ENCODE measurements at regions not wholly inside any gene's neighbourhood (a gene's known extent, or its start where the extent isn't known, plus 50 kb on each side); places are given as distances from the start of the nearest gene placed in this dataset.

GRCh38 chr1:235058695-235059094, 69.9 kb downstream of the TOMM20 start:
- TF ChIP-seq ZBTB33 (IDR thresholded peaks at IDR 0.05; ENCODE audit: borderline replicate concordance, low read depth) (no peak), RCOR1 (IDR thresholded peaks at IDR 0.05; ENCODE audit: low read length) (no peak), CTCF (IDR thresholded peaks at IDR 0.05) (no peak), SMC3 (IDR thresholded peaks at IDR 0.05; ENCODE audit: low read depth, low read length) (no peak), POLR2AphosphoS5 (IDR thresholded peaks at IDR 0.05; ENCODE audit: low read depth, low read length) (no peak), EZH2phosphoT487 (IDR thresholded peaks at IDR 0.05; ENCODE audit: borderline replicate concordance, low read depth) (no peak), EP300 (IDR thresholded peaks at IDR 0.05; ENCODE audit: borderline replicate concordance in 1 of 2, low read depth in 1 of 2, low read length in 1 of 2) (no peak), GATA2 (CRISPR knock-in tag; IDR thresholded peaks at IDR 0.05) (no peak), FOXM1 (IDR thresholded peaks at IDR 0.05; ENCODE audit: low read depth) (no peak)

All from SK-N-SH (cell line).